ENCODE measurements at regions not wholly inside any gene's neighbourhood (a gene's known extent, or its start where the extent isn't known, plus 50 kb on each side); places are given as distances from the start of the nearest gene placed in this dataset.
"Not testable (repeated sequence)": the region's sequence is repeated elsewhere in the genome, so short reads cannot be mapped to it uniquely, and the experiment has no call there.

DNA sequence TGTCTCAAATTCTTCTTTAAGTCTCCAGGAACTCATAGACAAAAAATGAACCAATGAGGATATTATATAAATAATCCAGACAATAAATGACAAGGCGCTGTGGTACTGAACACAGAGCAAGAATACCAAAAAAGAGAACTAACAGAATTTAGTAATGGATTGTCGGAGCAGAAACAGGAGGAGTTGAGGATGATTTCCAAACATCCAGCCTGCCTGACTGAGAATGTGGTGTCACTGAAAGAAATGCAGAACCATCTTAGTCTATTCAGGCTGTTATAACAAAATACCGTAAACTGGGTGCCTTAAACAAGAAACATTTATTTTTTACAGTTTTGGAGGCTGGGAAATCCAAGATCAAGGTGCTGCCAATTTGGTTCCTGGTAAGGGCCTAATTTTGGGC lies 79.7 kb downstream of the RGS2 start:
- no peak for DNase-seq (ENCODE audit: low read depth, low spot score)
- peaks cover 38% of the 10 kb centered on the region for H3K9me3 ChIP-seq (ENCODE audit: insufficient read depth, low read length)
- H3K4me1 ChIP-seq (ENCODE audit: insufficient read depth, insufficient read length): no peaks in the 10 kb centered on the region
- H3K36me3 ChIP-seq (ENCODE audit: insufficient read depth, insufficient read length, low read length): no peaks in the 10 kb centered on the region
- H3K4me3 ChIP-seq (ENCODE audit: insufficient read length, low read depth): no peak overlapping the region
- no peaks in the 10 kb centered on the region for H3K27me3 ChIP-seq (ENCODE audit: insufficient read depth, insufficient read length)
- no peak for TF ChIP-seq ZNF274 (IDR thresholded peaks at IDR 0.05; ENCODE audit: low read depth, low read length)
- no peak for TF ChIP-seq YY1 (IDR thresholded peaks at IDR 0.05; ENCODE audit: insufficient read depth, insufficient read length)
- TF ChIP-seq SUZ12 (IDR thresholded peaks at IDR 0.05; ENCODE audit: extremely low read depth, insufficient read depth, insufficient read length): no peak
- H3K9ac ChIP-seq (ENCODE audit: insufficient read length, low read depth): no peak overlapping the region

DNA sequence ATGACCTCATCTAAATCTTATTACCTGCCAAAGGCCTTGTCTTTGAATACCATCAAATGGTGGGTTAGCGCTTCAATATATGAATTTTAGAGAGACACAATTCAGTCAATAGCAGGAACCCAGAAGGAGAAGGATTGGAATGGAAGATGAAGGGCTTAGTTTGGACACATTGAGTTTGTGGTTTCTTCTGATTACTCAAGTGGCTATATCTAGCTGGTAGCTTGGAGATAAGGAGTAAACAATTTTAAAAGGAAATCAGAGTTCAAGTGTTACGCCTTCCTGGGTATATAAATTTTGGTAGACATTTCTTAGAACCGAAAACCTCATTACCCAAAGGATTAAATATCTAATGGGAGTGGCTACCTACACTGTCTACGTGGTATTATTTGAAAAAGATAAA lies 80.2 kb downstream of the RGS2 start:
- Histone ChIP-seq H3K4me3 (ENCODE audit: insufficient read length, low read depth) (no peak overlapping the region), H3K4me1 (ENCODE audit: insufficient read depth, insufficient read length) (no peaks in the 10 kb centered on the region), H3K9me3 (ENCODE audit: insufficient read depth, low read length) (peaks cover 38% of the 10 kb centered on the region), H3K36me3 (ENCODE audit: insufficient read depth, insufficient read length, low read length) (no peaks in the 10 kb centered on the region), H3K9ac (ENCODE audit: insufficient read length, low read depth) (no peak overlapping the region), H3K27me3 (ENCODE audit: insufficient read depth, insufficient read length) (no peaks in the 10 kb centered on the region)
- TF ChIP-seq SUZ12 (IDR thresholded peaks at IDR 0.05; ENCODE audit: extremely low read depth, insufficient read depth, insufficient read length) (no peak), YY1 (IDR thresholded peaks at IDR 0.05; ENCODE audit: insufficient read depth, insufficient read length) (no peak), ZNF274 (IDR thresholded peaks at IDR 0.05; ENCODE audit: low read depth, low read length) (no peak)
- DNase-seq (ENCODE audit: low read depth, low spot score): no peak

DNA sequence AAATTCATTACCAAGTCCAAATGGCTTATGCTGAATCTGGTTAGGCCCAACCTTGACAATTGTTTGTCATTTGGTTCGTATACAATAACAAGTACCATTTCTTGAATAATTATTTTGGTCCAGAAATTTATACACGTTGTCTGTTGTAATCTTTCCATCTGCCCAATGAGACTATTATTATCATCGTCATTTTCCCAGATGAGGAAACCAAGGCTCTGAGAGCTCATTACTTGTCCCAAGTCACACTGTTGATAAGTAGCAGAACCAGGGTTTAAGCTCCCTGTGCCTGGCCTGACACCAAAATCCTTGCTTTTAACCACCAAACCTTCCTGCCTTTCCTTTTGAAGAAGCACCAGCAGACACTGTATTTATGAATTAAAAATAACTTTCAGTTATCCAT lies 81.3 kb downstream of the RGS2 start:
- Histone ChIP-seq H3K9me3 (ENCODE audit: insufficient read depth, low read length) (peaks cover 40% of the 10 kb centered on the region), H3K27me3 (ENCODE audit: insufficient read depth, insufficient read length) (no peaks in the 10 kb centered on the region), H3K9ac (ENCODE audit: insufficient read length, low read depth) (no peak overlapping the region), H3K4me3 (ENCODE audit: insufficient read length, low read depth) (no peak overlapping the region), H3K4me1 (ENCODE audit: insufficient read depth, insufficient read length) (no peaks in the 10 kb centered on the region), H3K36me3 (ENCODE audit: insufficient read depth, insufficient read length, low read length) (no peaks in the 10 kb centered on the region)
- DNase-seq (ENCODE audit: low read depth, low spot score): no peak
- TF ChIP-seq ZNF274 (IDR thresholded peaks at IDR 0.05; ENCODE audit: low read depth, low read length): no peak
- TF ChIP-seq YY1 (IDR thresholded peaks at IDR 0.05; ENCODE audit: insufficient read depth, insufficient read length): no peak
- TF ChIP-seq SUZ12 (IDR thresholded peaks at IDR 0.05; ENCODE audit: extremely low read depth, insufficient read depth, insufficient read length): no peak

GRCh38 chr1:192892934-192893333 lies 84.1 kb downstream of the RGS2 start:
- DNase-seq (ENCODE audit: low read depth, low spot score): no peak

DNA sequence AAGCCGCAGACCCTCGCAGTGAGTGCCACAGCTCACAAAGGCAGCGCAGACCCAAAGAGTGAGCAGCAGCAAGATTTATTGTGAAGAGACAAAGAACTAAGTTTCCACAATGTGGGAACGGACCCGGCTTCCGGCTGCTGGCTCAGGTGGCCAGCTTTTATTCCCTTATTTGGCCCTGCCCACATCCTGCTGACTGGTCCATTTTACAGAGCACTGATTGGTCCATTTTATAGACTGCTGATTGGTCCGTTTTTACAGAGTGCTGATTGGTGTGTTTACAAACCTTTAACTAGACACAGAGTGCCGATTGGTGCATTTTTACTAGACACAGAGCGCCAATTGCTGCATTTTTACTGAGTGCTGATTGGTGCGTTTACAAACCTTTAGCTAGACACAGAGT lies 86.6 kb downstream of the RGS2 start:
- H3K9ac ChIP-seq (ENCODE audit: insufficient read length, low read depth); H3K4me1 ChIP-seq (ENCODE audit: insufficient read depth, insufficient read length); H3K36me3 ChIP-seq (ENCODE audit: insufficient read depth, insufficient read length, low read length); H3K4me3 ChIP-seq (ENCODE audit: insufficient read length, low read depth); H3K27me3 ChIP-seq (ENCODE audit: insufficient read depth, insufficient read length); DNase-seq (ENCODE audit: low read depth, low spot score): not testable (repeated sequence)
- peaks cover 19% of the 10 kb centered on the region; the same call in 1 of the 2 replicates for H3K9me3 ChIP-seq (ENCODE audit: insufficient read depth, low read length)

More at GRCh38 chr1:192892934-192893333, 84.1 kb downstream of the RGS2 start:
- Histone ChIP-seq H3K9me3 (ENCODE audit: insufficient read depth, low read length) (peaks cover 38% of the 10 kb centered on the region), H3K9ac (ENCODE audit: insufficient read length, low read depth) (no peak overlapping the region), H3K27me3 (ENCODE audit: insufficient read depth, insufficient read length) (no peaks in the 10 kb centered on the region), H3K4me3 (ENCODE audit: insufficient read length, low read depth) (no peak overlapping the region), H3K4me1 (ENCODE audit: insufficient read depth, insufficient read length) (no peaks in the 10 kb centered on the region), H3K36me3 (ENCODE audit: insufficient read depth, insufficient read length, low read length) (no peaks in the 10 kb centered on the region)
- TF ChIP-seq YY1 (IDR thresholded peaks at IDR 0.05; ENCODE audit: insufficient read depth, insufficient read length): no peak
- no peak for TF ChIP-seq SUZ12 (IDR thresholded peaks at IDR 0.05; ENCODE audit: extremely low read depth, insufficient read depth, insufficient read length)
- no peak for TF ChIP-seq ZNF274 (IDR thresholded peaks at IDR 0.05; ENCODE audit: low read depth, low read length)

DNA sequence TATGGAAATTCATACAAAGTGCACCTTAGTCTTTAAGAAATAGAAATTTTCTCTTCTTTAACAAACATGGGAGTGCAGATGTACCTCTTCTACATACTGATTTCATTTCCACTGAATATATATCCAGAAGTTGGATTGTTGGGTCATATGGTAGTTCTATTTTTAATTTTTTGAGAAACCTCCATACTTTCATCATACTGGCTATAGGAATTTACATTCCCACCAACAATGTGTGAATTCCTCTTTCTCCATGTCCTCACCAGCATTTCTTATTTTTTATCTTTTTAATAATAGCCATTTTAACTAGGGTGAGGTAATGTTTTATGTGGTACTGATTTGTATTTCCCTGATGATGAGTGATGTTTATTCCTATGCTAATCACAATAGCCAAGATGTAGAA lies 87.5 kb downstream of the RGS2 start:
- Histone ChIP-seq H3K4me3 (ENCODE audit: insufficient read length, low read depth) (no peak overlapping the region), H3K36me3 (ENCODE audit: insufficient read depth, insufficient read length, low read length) (no peaks in the 10 kb centered on the region), H3K9ac (ENCODE audit: insufficient read length, low read depth) (no peak overlapping the region), H3K4me1 (ENCODE audit: insufficient read depth, insufficient read length) (no peaks in the 10 kb centered on the region), H3K27me3 (ENCODE audit: insufficient read depth, insufficient read length) (no peaks in the 10 kb centered on the region), H3K9me3 (ENCODE audit: insufficient read depth, low read length) (peaks cover 10% of the 10 kb centered on the region; the same call in 1 of the 2 replicates)
- DNase-seq (ENCODE audit: low read depth, low spot score): no peak
- TF ChIP-seq SUZ12 (IDR thresholded peaks at IDR 0.05; ENCODE audit: extremely low read depth, insufficient read depth, insufficient read length): no peak
- no peak for TF ChIP-seq YY1 (IDR thresholded peaks at IDR 0.05; ENCODE audit: insufficient read depth, insufficient read length)
- no peak for TF ChIP-seq ZNF274 (IDR thresholded peaks at IDR 0.05; ENCODE audit: low read depth, low read length)

DNA sequence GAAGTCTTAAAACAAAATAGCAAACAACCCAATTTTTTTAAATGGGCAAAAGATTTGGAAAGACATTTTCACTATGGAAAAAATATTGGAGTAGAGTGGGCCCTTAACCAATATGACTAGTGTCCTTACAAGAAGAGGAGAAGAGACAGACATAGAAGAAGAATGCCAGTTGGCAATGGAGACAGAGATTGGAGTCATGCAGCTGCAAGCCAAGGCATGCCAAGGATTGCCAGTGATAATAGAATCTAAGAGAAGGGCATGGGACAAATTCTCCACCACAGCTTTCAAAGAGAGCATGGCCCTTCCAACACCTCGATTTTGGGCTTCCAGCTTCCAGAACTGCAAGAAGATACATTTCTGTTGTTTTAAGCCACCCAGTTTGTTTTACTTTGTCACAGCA lies 92.7 kb downstream of the RGS2 start:
- DNase-seq (ENCODE audit: low read depth, low spot score): no peak
- Histone ChIP-seq H3K4me1 (ENCODE audit: insufficient read depth, insufficient read length) (no peaks in the 10 kb centered on the region), H3K27me3 (ENCODE audit: insufficient read depth, insufficient read length) (no peaks in the 10 kb centered on the region), H3K9me3 (ENCODE audit: insufficient read depth, low read length) (no peaks in the 10 kb centered on the region), H3K36me3 (ENCODE audit: insufficient read depth, insufficient read length, low read length) (no peaks in the 10 kb centered on the region), H3K9ac (ENCODE audit: insufficient read length, low read depth) (no peak overlapping the region), H3K4me3 (ENCODE audit: insufficient read length, low read depth) (no peak overlapping the region)
- TF ChIP-seq YY1 (IDR thresholded peaks at IDR 0.05; ENCODE audit: insufficient read depth, insufficient read length) (no peak), ZNF274 (IDR thresholded peaks at IDR 0.05; ENCODE audit: low read depth, low read length) (no peak), SUZ12 (IDR thresholded peaks at IDR 0.05; ENCODE audit: extremely low read depth, insufficient read depth, insufficient read length) (no peak)

DNA sequence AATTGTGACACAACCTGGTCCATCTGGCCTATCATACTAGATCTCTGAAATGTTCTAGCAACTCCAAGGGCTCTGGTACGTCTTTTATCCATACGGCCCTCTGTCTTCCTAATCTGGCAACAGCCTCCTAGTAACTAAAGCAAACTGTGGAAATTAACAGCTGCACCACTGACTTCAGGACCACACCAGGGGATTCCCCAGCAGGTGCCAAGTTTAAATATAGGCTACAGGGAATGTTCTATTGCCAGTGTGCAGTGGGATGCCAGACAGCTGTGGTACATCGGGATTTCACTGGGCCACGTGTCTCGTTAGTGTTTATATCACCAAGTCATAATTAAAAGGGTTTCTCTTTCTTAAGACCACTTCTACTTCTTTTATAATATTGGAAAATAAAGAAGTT lies 94.3 kb downstream of the RGS2 start:
- no peaks in the 10 kb centered on the region for H3K36me3 ChIP-seq (ENCODE audit: insufficient read depth, insufficient read length, low read length)
- no peaks in the 10 kb centered on the region for H3K4me1 ChIP-seq (ENCODE audit: insufficient read depth, insufficient read length)
- no peaks in the 10 kb centered on the region for H3K9me3 ChIP-seq (ENCODE audit: insufficient read depth, low read length)
- DNase-seq (ENCODE audit: low read depth, low spot score): no peak
- no peak overlapping the region for H3K4me3 ChIP-seq (ENCODE audit: insufficient read length, low read depth)
- H3K27me3 ChIP-seq (ENCODE audit: insufficient read depth, insufficient read length): no peaks in the 10 kb centered on the region
- H3K9ac ChIP-seq (ENCODE audit: insufficient read length, low read depth): no peak overlapping the region
- TF ChIP-seq ZNF274 (IDR thresholded peaks at IDR 0.05; ENCODE audit: low read depth, low read length) (no peak), YY1 (IDR thresholded peaks at IDR 0.05; ENCODE audit: insufficient read depth, insufficient read length) (no peak), SUZ12 (IDR thresholded peaks at IDR 0.05; ENCODE audit: extremely low read depth, insufficient read depth, insufficient read length) (no peak)
